CD14-positive monocyte (primary cell): ENCODE measurements at regions not wholly inside any gene's neighbourhood (a gene's known extent, or its start where the extent isn't known, plus 50 kb on each side); places are given as distances from the start of the nearest gene placed in this dataset.

Experiments used
- DNase-seq, 3 donors: peaks; one replicate each; pipeline ENCODE4 v3.0.0-alpha.2; 2011 to 2022
- H2AFZ ChIP-seq: 2 replicates; pipeline ENCODE4 v1.6.0; 2012; ENCODE audit warnings: mild to moderate bottlenecking, low read depth, low read length, inconsistent platforms; ENCODE audit not compliant: insufficient read depth, poor library complexity, severe bottlenecking
- H3K27ac ChIP-seq, 2 donors: 1 replicate in 1 of 2; 2 replicates in 1 of 2; pipeline ENCODE4 v1.5.1; 2012 to 2013; ENCODE audit warnings: low read length in 2 of 2, control low read depth in 1 of 2, inconsistent platforms in 1 of 2, low read depth in 1 of 2, mild to moderate bottlenecking in 1 of 2
- H3K27me3 ChIP-seq, 2 donors: one replicate each; pipeline versions ENCODE4 v1.6.0 to v1.6.1; 2011 to 2013; ENCODE audit warnings: low read length in 2 of 2; ENCODE audit not compliant: control insufficient read depth in 2 of 2, insufficient read depth in 2 of 2
- H3K36me3 ChIP-seq, 2 donors: replicated peaks in 1 of 2; 1 replicate in 1 of 2; 2 replicates in 1 of 2; pipeline versions ENCODE4 v1.5.1 to v1.6.1; 2012 to 2013; ENCODE audit warnings: low read length in 2 of 2, control low read depth in 1 of 2, inconsistent platforms in 1 of 2, mild to moderate bottlenecking in 1 of 2; ENCODE audit not compliant: insufficient read depth in 2 of 2, control insufficient read depth in 1 of 2
- H3K4me1 ChIP-seq, 2 donors: 1 replicate in 1 of 2; 2 replicates in 1 of 2; pipeline versions ENCODE4 v1.5.1 to v1.6.1; 2012 to 2013; ENCODE audit warnings: low read length in 2 of 2, control low read depth in 1 of 2, inconsistent platforms in 1 of 2, mild to moderate bottlenecking in 1 of 2, moderate library complexity in 1 of 2; ENCODE audit not compliant: insufficient read depth in 2 of 2, control insufficient read depth in 1 of 2
- H3K4me2 ChIP-seq: replicated peaks from 2 replicates; pipeline ENCODE3; 2012; ENCODE audit warnings: low read length, moderate library complexity, mild to moderate bottlenecking; ENCODE audit not compliant: poor library complexity, severe bottlenecking; ENCODE audit errors: extremely low read depth
- H3K4me3 ChIP-seq, 3 experiments: fragments of 200-600 bp in 1 of 3; sonication (generic) in 1 of 3; replicated peaks in 1 of 3; 1 replicate in 2 of 3; 2 replicates in 1 of 3; pipeline ENCODE4 v1.5.1; 2011 to 2013; ENCODE audit warnings: low read length in 3 of 3, mild to moderate bottlenecking in 3 of 3, control low read depth in 2 of 3, low read depth in 2 of 3, inconsistent platforms in 1 of 3, moderate library complexity in 1 of 3
- H3K79me2 ChIP-seq: 2 replicates; pipeline ENCODE4 v1.6.0; 2012; ENCODE audit warnings: mild to moderate bottlenecking, control low read depth, inconsistent platforms, low read length, moderate library complexity; ENCODE audit not compliant: insufficient read depth
- H3K9ac ChIP-seq: 2 replicates; pipeline ENCODE4 v1.6.0; 2017; ENCODE audit warnings: low read length, mild to moderate bottlenecking; ENCODE audit not compliant: insufficient read depth, poor library complexity, severe bottlenecking
- H3K9me3 ChIP-seq, 2 donors: replicated peaks in 1 of 2; 1 replicate in 1 of 2; 2 replicates in 1 of 2; pipeline versions ENCODE4 v1.5.1 to v1.6.1; 2012 to 2013; ENCODE audit warnings: low read length in 2 of 2, control low read depth in 1 of 2; ENCODE audit not compliant: control insufficient read depth in 1 of 2, insufficient read depth in 1 of 2
- H4K20me1 ChIP-seq: 2 replicates; pipeline ENCODE4 v1.6.0; 2012; ENCODE audit warnings: mild to moderate bottlenecking, low read length, control low read depth, moderate library complexity; ENCODE audit not compliant: insufficient read depth
- H3K27ac Mint-ChIP-seq, 7 donors: one replicate each; pipeline ENCODE4 v1.8.0; 2020; ENCODE audit warnings: mild to moderate bottlenecking in 7 of 7, mixed read lengths in 7 of 7, moderate library complexity in 6 of 7, inconsistent platforms in 2 of 7
- H3K27me3 Mint-ChIP-seq, 3 donors: one replicate each; pipeline ENCODE4 v1.8.0; 2021 to 2022; ENCODE audit warnings: low read depth in 3 of 3, mild to moderate bottlenecking in 3 of 3, mixed read lengths in 3 of 3, moderate library complexity in 3 of 3, inconsistent platforms in 1 of 3
- H3K36me3 Mint-ChIP-seq, 2 donors: one replicate each; pipeline ENCODE4 v1.8.0; 2020; ENCODE audit warnings: mixed read lengths in 2 of 2, inconsistent platforms in 1 of 2, mild to moderate bottlenecking in 1 of 2
- H3K4me1 Mint-ChIP-seq: one replicate; pipeline ENCODE4 v1.8.0; 2020; ENCODE audit warnings: mild to moderate bottlenecking, mixed read lengths
- H3K4me3 Mint-ChIP-seq, 2 donors: one replicate each; pipeline ENCODE4 v1.8.0; 2020; ENCODE audit warnings: mild to moderate bottlenecking in 2 of 2, mixed read lengths in 2 of 2, moderate library complexity in 1 of 2
- H3K9me3 Mint-ChIP-seq, 7 donors: one replicate each; pipeline ENCODE4 v1.8.0; 2020 to 2022; ENCODE audit warnings: mixed read lengths in 7 of 7, mild to moderate bottlenecking in 6 of 7, moderate library complexity in 6 of 7, inconsistent platforms in 2 of 7
- WGBS: methylation state at CpG from one replicate; pipeline ENCODE4 v1.1.5; 2013; ENCODE audit warnings: missing lambda C conversion rate; ENCODE audit not compliant: insufficient coverage; 5-methylcytosine and 5-hydroxymethylcytosine counted together
- intact Hi-C, 2 donors: fragments of 100-400 bp; cut with micrococcal nuclease; formaldehyde crosslinking; loops; one replicate each; pipeline versions ENCODE4 v1.15.0 to v1.15.1; 2023
- TF ChIP-seq, protein P1 (sequence below): fragments of 200-600 bp; IDR thresholded peaks from one replicate; pipeline ENCODE4 v1.8.0; 2022; ENCODE audit warnings: antibody characterized with exemption, mild to moderate bottlenecking

GRCh38 chr1:8166406-8166805 is 140.3 kb upstream of the ERRFI1 start:
- Histone ChIP-seq H3K27ac (no peak overlapping the region), H2AFZ (no peak overlapping the region), H3K4me3 (no peak overlapping the region), H3K9ac (no peak overlapping the region), H3K9me3 (no peaks in the 10 kb centered on the region), H4K20me1 (no peaks in the 10 kb centered on the region), H3K4me2 (no peak overlapping the region), H3K4me1 (peaks cover 2 to 9% of the 10 kb centered on the region in 2 donors), H3K27me3 (no peaks in the 10 kb centered on the region), H3K36me3 (no peaks in the 10 kb centered on the region), H3K79me2 (no peaks in the 10 kb centered on the region)
- Mint-ChIP-seq H3K27ac (no peak overlapping the region), H3K36me3 (no peaks in the 10 kb centered on the region), H3K9me3 (peaks cover 0 to 6% (median 0%) of the 10 kb centered on the region in 7 donors), H3K27me3 (peaks cover 3 to 9% (median 4%) of the 10 kb centered on the region in 3 donors), H3K4me3 (no peak overlapping the region), H3K4me1 (peaks cover 11% of the 10 kb centered on the region)
- WGBS = 93% methylated on average over 2 of the region's 4 CpGs
- TF ChIP-seq, protein P1, sequence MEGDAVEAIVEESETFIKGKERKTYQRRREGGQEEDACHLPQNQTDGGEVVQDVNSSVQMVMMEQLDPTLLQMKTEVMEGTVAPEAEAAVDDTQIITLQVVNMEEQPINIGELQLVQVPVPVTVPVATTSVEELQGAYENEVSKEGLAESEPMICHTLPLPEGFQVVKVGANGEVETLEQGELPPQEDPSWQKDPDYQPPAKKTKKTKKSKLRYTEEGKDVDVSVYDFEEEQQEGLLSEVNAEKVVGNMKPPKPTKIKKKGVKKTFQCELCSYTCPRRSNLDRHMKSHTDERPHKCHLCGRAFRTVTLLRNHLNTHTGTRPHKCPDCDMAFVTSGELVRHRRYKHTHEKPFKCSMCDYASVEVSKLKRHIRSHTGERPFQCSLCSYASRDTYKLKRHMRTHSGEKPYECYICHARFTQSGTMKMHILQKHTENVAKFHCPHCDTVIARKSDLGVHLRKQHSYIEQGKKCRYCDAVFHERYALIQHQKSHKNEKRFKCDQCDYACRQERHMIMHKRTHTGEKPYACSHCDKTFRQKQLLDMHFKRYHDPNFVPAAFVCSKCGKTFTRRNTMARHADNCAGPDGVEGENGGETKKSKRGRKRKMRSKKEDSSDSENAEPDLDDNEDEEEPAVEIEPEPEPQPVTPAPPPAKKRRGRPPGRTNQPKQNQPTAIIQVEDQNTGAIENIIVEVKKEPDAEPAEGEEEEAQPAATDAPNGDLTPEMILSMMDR = no peak
- no peak for DNase-seq
- intact Hi-C loops = no loop called here

- H3K4me3 ChIP-seq = no peak overlapping the region
- no peak for DNase-seq
- H3K27me3 ChIP-seq = no peaks in the 10 kb centered on the region
- intact Hi-C loops = no loop called here
- H4K20me1 ChIP-seq = no peaks in the 10 kb centered on the region
- peaks cover 2 to 9% of the 10 kb centered on the region in 2 donors for H3K4me1 ChIP-seq
- Mint-ChIP-seq H3K4me1 (peaks cover 11% of the 10 kb centered on the region), H3K36me3 (no peaks in the 10 kb centered on the region), H3K9me3 (peaks cover 0 to 6% (median 0%) of the 10 kb centered on the region in 7 donors), H3K27me3 (peaks cover 3 to 9% (median 5%) of the 10 kb centered on the region in 3 donors), H3K27ac (peak overlapping the region in 1 of 7 donors; percentile 4), H3K4me3 (no peak overlapping the region)
- H3K36me3 ChIP-seq = no peaks in the 10 kb centered on the region
- no peak overlapping the region for H3K9ac ChIP-seq
- H2AFZ ChIP-seq = no peak overlapping the region
- H3K9me3 ChIP-seq = no peaks in the 10 kb centered on the region
- TF ChIP-seq, protein P1 = peak; percentile 13
- 100% methylated on average over 6 of the region's 14 CpGs for WGBS
- H3K79me2 ChIP-seq = no peaks in the 10 kb centered on the region
- H3K4me2 ChIP-seq = no peak overlapping the region
- H3K27ac ChIP-seq = no peak overlapping the region
Measured at GRCh38 chr1:8165595-8166360, 139.7 kb upstream of the ERRFI1 start.
